ENCODE measurements at regions not wholly inside any gene's neighbourhood (a gene's known extent, or its start where the extent isn't known, plus 50 kb on each side); places are given as distances from the start of the nearest gene placed in this dataset.
A peak's percentile ranks its signal among the peaks of the same experiment; 100 is the strongest.

GRCh38 chr11:31915867-31916266 lies 104.7 kb upstream of the PAX6 start:
- H3K9ac ChIP-seq (replicated peaks in 1 of 4; ENCODE audit: extremely low read depth in 1 of 4, low read depth in 3 of 4, low read length in 3 of 4): no peak overlapping the region
- H3K23me2 ChIP-seq (ENCODE audit: low read depth, low read length): no peaks in the 10 kb centered on the region
- no peaks in the 10 kb centered on the region for H3K79me2 ChIP-seq (ENCODE audit: control insufficient read depth in 1 of 2, insufficient read depth in 2 of 2, low read length in 2 of 2)
- no peak overlapping the region for H2BK12ac ChIP-seq (ENCODE audit: low read depth, low read length)
- no peak overlapping the region for H2BK15ac ChIP-seq (ENCODE audit: low read length)
- H3K56ac ChIP-seq (replicated peaks; ENCODE audit: insufficient read length, low read depth, low read length): no peak overlapping the region
- no peaks in the 10 kb centered on the region for H4K20me1 ChIP-seq (replicated peaks in 1 of 2; ENCODE audit: control insufficient read depth in 1 of 2, insufficient read depth in 2 of 2, low read length in 2 of 2)
- peak; percentile 14 to 42; a peak in 2 of 4 replicates for TF ChIP-seq RAD21 (IDR thresholded peaks at IDR 0.05 in 1 of 2, conservative IDR thresholded peaks at IDR 0.05 in 1 of 2; ENCODE audit: low read depth in 2 of 2, low read length in 2 of 2)
- TF ChIP-seq CEBPB (IDR thresholded peaks at IDR 0.05; ENCODE audit: low read depth, low read length): no peak
- peak in 1 of 3 experiments; percentile 15; a peak in 1 of 4 replicates for TF ChIP-seq CTCF (IDR thresholded peaks at IDR 0.05; ENCODE audit: control extremely low read depth in 1 of 3, insufficient read depth in 1 of 3, low read depth in 1 of 3, low read length in 3 of 3)
- H3K27me3 ChIP-seq (replicated peaks in 1 of 4; ENCODE audit: control insufficient read depth in 3 of 4, extremely low read depth in 1 of 4, insufficient read depth in 3 of 4, low read length in 3 of 4): no peaks in the 10 kb centered on the region
- H3K4me3 ChIP-seq (ENCODE audit: extremely low read depth in 1 of 4, insufficient read depth in 2 of 4, low read depth in 3 of 4, low read length in 4 of 4): no peak overlapping the region
- H3K79me1 ChIP-seq (ENCODE audit: low read depth, low read length): no peaks in the 10 kb centered on the region
- H3K4ac ChIP-seq (replicated peaks; ENCODE audit: insufficient read length, low read depth, low read length): no peak overlapping the region
- no peaks in the 10 kb centered on the region for H3K4me1 ChIP-seq (replicated peaks in 1 of 4; ENCODE audit: control insufficient read depth in 3 of 4, insufficient read depth in 4 of 4, low read length in 3 of 4)
- no peak overlapping the region for H4K8ac ChIP-seq (ENCODE audit: extremely low read depth, insufficient read depth, low read length)
- H2BK120ac ChIP-seq (replicated peaks; ENCODE audit: low read depth, low read length): no peak overlapping the region
- no peak for FAIRE-seq
- CTCF ChIA-PET (ENCODE audit: partially characterized antibody): interaction anchor here (0.6 to 3.0 kb wide), 27 partner anchors 9 to 831 kb away, joined by 3 to 22 read pairs (median 3); no protein-coding TSS in a partner anchor
- no peak overlapping the region for H3K18ac ChIP-seq (ENCODE audit: extremely low read depth, low read length)
- H2AK5ac ChIP-seq (ENCODE audit: low read depth, low read length): no peak overlapping the region
- H3K27ac ChIP-seq (ENCODE audit: low read depth, low read length): no peak overlapping the region
- no peak overlapping the region for H4K5ac ChIP-seq (ENCODE audit: insufficient read length, low read depth, low read length)
- 95% methylated on average over 1 of the region's 1 CpG; no CpG with 5 or more reads in 1 of the 2 experiments for WGBS, 2 experiments (ENCODE audit: extremely low coverage in 1 of 2, insufficient coverage in 1 of 2, insufficient read length in 1 of 2, insufficient replicate concordance in 2 of 2, low coverage in 1 of 2, low lambda C conversion rate in 2 of 2, missing lambda C conversion rate in 1 of 2)
- H3K4me2 ChIP-seq (ENCODE audit: insufficient read depth in 1 of 2, low read depth in 2 of 2, low read length in 2 of 2): no peak overlapping the region
- no peaks in the 10 kb centered on the region for H3K9me3 ChIP-seq (ENCODE audit: insufficient read depth in 2 of 2, low read depth in 1 of 2, low read length in 1 of 2)
- no peak overlapping the region for H2BK5ac ChIP-seq (ENCODE audit: low read depth, low read length)
- no peak overlapping the region for H2AFZ ChIP-seq (ENCODE audit: low read length)
- H2BK20ac ChIP-seq (ENCODE audit: low read length): no peak overlapping the region
- POLR2A ChIA-PET (ENCODE audit: partially characterized antibody): no interaction called here
- no peak overlapping the region for H4K91ac ChIP-seq (replicated peaks; ENCODE audit: insufficient read length, low read length)
- no peak for DNase-seq (ENCODE audit: low read depth in 1 of 2, low spot score in 2 of 2)
- H3K23ac ChIP-seq (ENCODE audit: insufficient read length): no peak overlapping the region
- no peaks in the 10 kb centered on the region for H3K36me3 ChIP-seq (ENCODE audit: control insufficient read depth in 2 of 4, insufficient read depth in 4 of 4, low read length in 3 of 4)
- no peak overlapping the region for H3K14ac ChIP-seq (ENCODE audit: insufficient read length)

All from H1 (cell line).